Right cardiac atrium (tissue), 5 donors: ENCODE measurements at regions not wholly inside any gene's neighbourhood (a gene's known extent, or its start where the extent isn't known, plus 50 kb on each side); places are given as distances from the start of the nearest gene placed in this dataset.
A peak's percentile ranks its signal among the peaks of the same experiment; 100 is the strongest.

Experiments
- ATAC-seq, 2 donors: fragments of 200-7000 bp; cut with Tn5 transposase; one replicate each; pipeline versions ENCODE4 v1.8.0 to v1.9.1; 2020; ENCODE audit warnings: moderate library complexity in 2 of 2, mild to moderate bottlenecking in 1 of 2
- DNase-seq, 3 donors: peaks; one replicate each; pipeline ENCODE4 v3.0.0-alpha.2; 2020
- H3K27ac ChIP-seq: one replicate; pipeline ENCODE4 v1.5.1; 2013; ENCODE audit warnings: mild to moderate bottlenecking, low read length, control low read depth, moderate library complexity
- H3K27me3 ChIP-seq: one replicate; pipeline ENCODE4 v1.6.1; 2013; ENCODE audit not compliant: control insufficient read depth, insufficient read depth
- H3K4me1 ChIP-seq: one replicate; pipeline ENCODE4 v1.6.1; 2013; ENCODE audit warnings: low read length; ENCODE audit not compliant: control insufficient read depth, insufficient read depth
- H3K4me3 ChIP-seq: one replicate; pipeline ENCODE4 v1.5.1; 2013; ENCODE audit warnings: low read length, control low read depth
- H3K9me3 ChIP-seq: one replicate; pipeline ENCODE4 v1.6.1; 2013; ENCODE audit warnings: low read length; ENCODE audit not compliant: control insufficient read depth
- WGBS: extraction: QIAGEN DNeasy Blood & Tissue Kit; methylation state at CpG from one replicate; pipeline ENCODE4 v1.1.7; 2013; 5-methylcytosine and 5-hydroxymethylcytosine counted together
- intact Hi-C, 4 donors: fragments of 100-400 bp; cut with DNase I; formaldehyde crosslinking; loops; one replicate each; pipeline versions ENCODE4 v1.11.0 to v1.14.0; 2022 to 2023
- donor health status: healthy with polysubstance abuse.
- donor health status: DM: no; HTN: yes; CAD: no.
- donor health status: DM: no; HTN: no; CAD: no.
- donor health status: DM: no; HTN: yes; CAD: no; lungs with severe emphysema.
- donor health status: DM: yes; HTN: yes; CAD: no.

- Histone ChIP-seq H3K4me3 (no peak overlapping the region), H3K4me1 (peaks cover 16% of the 10 kb centered on the region), H3K27ac (no peak overlapping the region), H3K9me3 (no peaks in the 10 kb centered on the region), H3K27me3 (no peaks in the 10 kb centered on the region)
- no peak for DNase-seq
- no peak for ATAC-seq
- intact Hi-C loops = no loop called here
- 83% methylated on average over 2 of the region's 2 CpGs for WGBS
Observed at GRCh38 chr3:64911138-64911537, 223.3 kb upstream of the ADAMTS9 start.

GRCh38 chr3:64909757-64910467 is 222.1 kb upstream of the ADAMTS9 start:
- Histone ChIP-seq H3K4me1 (peaks cover 11% of the 10 kb centered on the region), H3K9me3 (no peaks in the 10 kb centered on the region), H3K27ac (no peak overlapping the region), H3K27me3 (no peaks in the 10 kb centered on the region), H3K4me3 (no peak overlapping the region)
- DNase-seq (no peak), ATAC-seq (no peak)
- WGBS = 74% methylated on average over 4 of the region's 4 CpGs
- intact Hi-C loops = loop anchor here in 2 of 4 donors (10.0 kb wide), 2 partner anchors 215 to 225 kb away; partner anchors contain the start of gene ADAMTS9 (in 1 of the 2)

GRCh38 chr3:64909011-64909410 is 221.2 kb upstream of the ADAMTS9 start:
- intact Hi-C loops = loop anchor here in 2 of 4 donors (10.0 kb wide), 2 partner anchors 214 to 224 kb away; partner anchors contain the start of gene ADAMTS9 (in 1 of the 2)
- ATAC-seq (peak in 1 of 2 donors; percentile 60), DNase-seq (no peak)
- H3K4me3 ChIP-seq = no peak overlapping the region
- H3K27ac ChIP-seq = no peak overlapping the region
- WGBS = 77% methylated on average over 8 of the region's 8 CpGs
- H3K27me3 ChIP-seq = no peaks in the 10 kb centered on the region
- peaks cover 12% of the 10 kb centered on the region for H3K4me1 ChIP-seq
- H3K9me3 ChIP-seq = no peaks in the 10 kb centered on the region

- Histone ChIP-seq H3K27me3 (no peaks in the 10 kb centered on the region), H3K27ac (no peak overlapping the region), H3K4me3 (no peak overlapping the region), H3K4me1 (peaks cover 12% of the 10 kb centered on the region), H3K9me3 (no peaks in the 10 kb centered on the region)
- 46% methylated on average over 5 of the region's 5 CpGs for WGBS
- DNase-seq (peak in 1 of 3 donors; percentile 22), ATAC-seq (peak; percentile 56 to 95)
- intact Hi-C loops = loop anchor here in 2 of 4 donors (10.0 kb wide), 2 partner anchors 213 to 223 kb away; partner anchors contain the start of gene ADAMTS9 (in 1 of the 2)
Observed at GRCh38 chr3:64908251-64908685, 220.5 kb upstream of the ADAMTS9 start.

GRCh38 chr3:64905906-64906410 is 218.2 kb upstream of the ADAMTS9 start:
- no peak for ATAC-seq
- intact Hi-C loops = loop anchor here in 2 of 4 donors (10.0 kb wide), 2 partner anchors 211 to 221 kb away; partner anchors contain the start of gene ADAMTS9 (in 1 of the 2)
- no peak overlapping the region for H3K27ac ChIP-seq

GRCh38 chr3:64903006-64903405 is 215.2 kb upstream of the ADAMTS9 start:
- Histone ChIP-seq H3K4me3 (no peak overlapping the region), H3K4me1 (peaks cover 13% of the 10 kb centered on the region), H3K27ac (no peak overlapping the region), H3K27me3 (no peaks in the 10 kb centered on the region), H3K9me3 (no peaks in the 10 kb centered on the region)
- no peak for DNase-seq
- no peak for ATAC-seq
- intact Hi-C loops = loop anchor here in 2 of 4 donors (10.0 kb wide), 2 partner anchors 208 to 218 kb away; partner anchors contain the start of gene ADAMTS9 (in 1 of the 2)
- 14% methylated on average over 1 of the region's 1 CpG for WGBS

More at GRCh38 chr3:64905906-64906410, 218.2 kb upstream of the ADAMTS9 start:
- Histone ChIP-seq H3K4me3 (no peak overlapping the region), H3K4me1 (peaks cover 17% of the 10 kb centered on the region), H3K27me3 (no peaks in the 10 kb centered on the region), H3K9me3 (no peaks in the 10 kb centered on the region)
- no peak for DNase-seq
- 75% methylated on average over 7 of the region's 7 CpGs for WGBS

GRCh38 chr3:64901986-64902516 is 214.3 kb upstream of the ADAMTS9 start:
- WGBS = 30% methylated on average over 3 of the region's 3 CpGs
- Histone ChIP-seq H3K4me3 (no peak overlapping the region), H3K4me1 (peaks cover 13% of the 10 kb centered on the region), H3K9me3 (no peaks in the 10 kb centered on the region), H3K27ac (peak overlapping the region; percentile 47), H3K27me3 (no peaks in the 10 kb centered on the region)
- peak in 2 of 3 donors; percentile 41 to 55 for DNase-seq
- ATAC-seq = peak; percentile 25 to 50
- intact Hi-C loops = loop anchor here in 2 of 4 donors (10.0 kb wide), 2 partner anchors 207 to 217 kb away; partner anchors contain the start of gene ADAMTS9 (in 1 of the 2)

- Histone ChIP-seq H3K27me3 (no peaks in the 10 kb centered on the region), H3K27ac (peak overlapping the region; percentile 94), H3K9me3 (no peaks in the 10 kb centered on the region), H3K4me1 (peaks cover 13% of the 10 kb centered on the region), H3K4me3 (no peak overlapping the region)
- intact Hi-C loops = loop anchor here in 2 of 4 donors (10.0 kb wide), 2 partner anchors 207 to 217 kb away; partner anchors contain the start of gene ADAMTS9 (in 1 of the 2)
- 15% methylated on average over 1 of the region's 1 CpG for WGBS
- ATAC-seq (peak; percentile 82 to 86), DNase-seq (peak in 1 of 3 donors; percentile 39)
Observed at GRCh38 chr3:64901522-64901885, 213.7 kb upstream of the ADAMTS9 start.

GRCh38 chr3:64900617-64901521 is 213.1 kb upstream of the ADAMTS9 start:
- WGBS = 42% methylated on average over 5 of the region's 5 CpGs
- Histone ChIP-seq H3K4me3 (no peak overlapping the region), H3K27me3 (no peaks in the 10 kb centered on the region), H3K4me1 (peaks cover 13% of the 10 kb centered on the region), H3K9me3 (no peaks in the 10 kb centered on the region), H3K27ac (peak overlapping the region; percentile 94)
- intact Hi-C loops = loop anchor here in 2 of 4 donors (10.0 kb wide), 2 partner anchors 206 to 216 kb away; partner anchors contain the start of gene ADAMTS9 (in 1 of the 2)
- ATAC-seq (no peak), DNase-seq (no peak)

- Histone ChIP-seq H3K27me3 (no peaks in the 10 kb centered on the region), H3K9me3 (no peaks in the 10 kb centered on the region), H3K27ac (peak overlapping the region; percentile 91), H3K4me1 (peaks cover 13% of the 10 kb centered on the region), H3K4me3 (no peak overlapping the region)
- DNase-seq (peak in 2 of 3 donors; percentile 45 to 52), ATAC-seq (peak; percentile 53 to 66)
- 23% methylated on average over 3 of the region's 3 CpGs for WGBS
- intact Hi-C loops = loop anchor here in 2 of 4 donors (10.0 kb wide), 2 partner anchors 205 to 215 kb away; partner anchors contain the start of gene ADAMTS9 (in 1 of the 2)
Observed at GRCh38 chr3:64900156-64900555, 212.4 kb upstream of the ADAMTS9 start.
